ENCODE measurements at regions not wholly inside any gene's neighbourhood (a gene's known extent, or its start where the extent isn't known, plus 50 kb on each side); places are given as distances from the start of the nearest gene placed in this dataset.
"Not testable (repeated sequence)": the region's sequence is repeated elsewhere in the genome, so short reads cannot be mapped to it uniquely, and the experiment has no call there.

- H3K4me3 ChIP-seq (ENCODE audit: low read depth in 1 of 2, low read length in 2 of 2); H3K9me3 ChIP-seq (ENCODE audit: control insufficient read depth in 2 of 2, insufficient read depth in 1 of 2, low read depth in 1 of 2, low read length in 1 of 2); H3K4me1 ChIP-seq (ENCODE audit: control insufficient read depth in 2 of 2, insufficient read depth in 2 of 2, low read length in 1 of 2); H3K27ac ChIP-seq (ENCODE audit: low read depth in 2 of 2, low read length in 1 of 2); H3K27me3 ChIP-seq (ENCODE audit: control insufficient read depth in 1 of 2, insufficient read depth in 2 of 2, low read length in 2 of 2); H3K36me3 ChIP-seq (ENCODE audit: control insufficient read depth in 2 of 2, insufficient read depth in 2 of 2, low read length in 1 of 2): not testable (repeated sequence)
- WGBS, 2 donors: 91 to 95% methylated on average over 15 of the region's 15 CpGs
Measured at GRCh38 chr2:84103816-84104527, 355.1 kb downstream of the SUCLG1 start.

DNA sequence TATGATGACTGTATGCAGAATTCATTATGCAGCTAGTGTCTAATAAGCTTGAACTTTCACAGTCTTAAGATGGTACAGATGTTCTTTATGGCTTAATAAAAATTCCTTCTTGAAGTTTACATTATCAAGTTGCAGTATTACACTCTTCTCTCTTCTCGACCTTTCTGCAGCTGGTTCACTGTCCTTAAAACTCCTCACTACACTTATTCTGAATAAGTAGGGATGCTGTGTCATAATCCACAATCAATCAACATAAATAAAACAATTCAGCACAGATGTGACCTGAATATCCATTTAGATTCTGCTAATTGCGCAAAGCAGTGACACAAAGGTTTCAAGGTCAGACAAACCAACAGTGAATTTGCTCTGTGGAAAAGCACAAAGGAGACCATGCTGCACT lies 356.8 kb downstream of the SUCLG1 start:
- 60 to 62% methylated on average over 2 of the region's 2 CpGs for WGBS, 2 donors
- H3K9me3 ChIP-seq (ENCODE audit: control insufficient read depth in 2 of 2, insufficient read depth in 1 of 2, low read depth in 1 of 2, low read length in 1 of 2): no peaks in the 10 kb centered on the region
- no peaks in the 10 kb centered on the region for H3K27me3 ChIP-seq (ENCODE audit: control insufficient read depth in 1 of 2, insufficient read depth in 2 of 2, low read length in 2 of 2)
- no peak overlapping the region for H3K27ac ChIP-seq (ENCODE audit: low read depth in 2 of 2, low read length in 1 of 2)
- no peaks in the 10 kb centered on the region for H3K36me3 ChIP-seq (ENCODE audit: control insufficient read depth in 2 of 2, insufficient read depth in 2 of 2, low read length in 1 of 2)
- no peak overlapping the region for H3K4me3 ChIP-seq (ENCODE audit: low read depth in 1 of 2, low read length in 2 of 2)
- no peaks in the 10 kb centered on the region for H3K4me1 ChIP-seq (ENCODE audit: control insufficient read depth in 2 of 2, insufficient read depth in 2 of 2, low read length in 1 of 2)

DNA sequence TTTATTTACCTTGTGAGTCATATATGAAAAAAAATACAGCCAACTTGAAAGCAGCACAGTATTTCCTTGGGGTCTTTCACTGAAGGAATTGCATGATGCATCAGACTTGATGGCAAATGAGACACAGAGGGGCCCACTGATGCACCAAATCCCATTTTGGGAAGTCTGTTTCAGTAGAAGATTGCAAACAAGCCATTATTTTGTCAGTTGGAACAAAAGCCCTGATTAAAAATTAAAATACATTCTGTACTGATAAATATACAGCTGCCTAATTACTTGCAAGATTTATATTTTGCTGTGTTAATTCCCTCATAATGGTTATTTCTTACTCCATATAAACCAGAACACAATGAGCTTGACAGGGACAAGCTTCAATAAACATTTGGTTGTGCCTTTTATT lies 370.4 kb downstream of the SUCLG1 start:
- H3K36me3 ChIP-seq (ENCODE audit: control insufficient read depth in 2 of 2, insufficient read depth in 2 of 2, low read length in 1 of 2): no peaks in the 10 kb centered on the region
- no peaks in the 10 kb centered on the region for H3K27me3 ChIP-seq (ENCODE audit: control insufficient read depth in 1 of 2, insufficient read depth in 2 of 2, low read length in 2 of 2)
- peaks cover 0 to 3% of the 10 kb centered on the region in 2 donors for H3K9me3 ChIP-seq (ENCODE audit: control insufficient read depth in 2 of 2, insufficient read depth in 1 of 2, low read depth in 1 of 2, low read length in 1 of 2)
- H3K27ac ChIP-seq (ENCODE audit: low read depth in 2 of 2, low read length in 1 of 2): no peak overlapping the region
- H3K4me1 ChIP-seq (ENCODE audit: control insufficient read depth in 2 of 2, insufficient read depth in 2 of 2, low read length in 1 of 2): no peaks in the 10 kb centered on the region
- no peak overlapping the region for H3K4me3 ChIP-seq (ENCODE audit: low read depth in 1 of 2, low read length in 2 of 2)

- Histone ChIP-seq H3K27ac (ENCODE audit: low read depth in 2 of 2, low read length in 1 of 2) (no peak overlapping the region), H3K36me3 (ENCODE audit: control insufficient read depth in 2 of 2, insufficient read depth in 2 of 2, low read length in 1 of 2) (no peaks in the 10 kb centered on the region), H3K27me3 (ENCODE audit: control insufficient read depth in 1 of 2, insufficient read depth in 2 of 2, low read length in 2 of 2) (no peaks in the 10 kb centered on the region), H3K4me3 (ENCODE audit: low read depth in 1 of 2, low read length in 2 of 2) (no peak overlapping the region), H3K4me1 (ENCODE audit: control insufficient read depth in 2 of 2, insufficient read depth in 2 of 2, low read length in 1 of 2) (no peaks in the 10 kb centered on the region), H3K9me3 (ENCODE audit: control insufficient read depth in 2 of 2, insufficient read depth in 1 of 2, low read depth in 1 of 2, low read length in 1 of 2) (no peaks in the 10 kb centered on the region)
Measured at GRCh38 chr2:84085562-84085961, 373.5 kb downstream of the SUCLG1 start.

- Histone ChIP-seq H3K9me3 (ENCODE audit: control insufficient read depth in 2 of 2, insufficient read depth in 1 of 2, low read depth in 1 of 2, low read length in 1 of 2) (no peaks in the 10 kb centered on the region), H3K27ac (ENCODE audit: low read depth in 2 of 2, low read length in 1 of 2) (no peak overlapping the region), H3K36me3 (ENCODE audit: control insufficient read depth in 2 of 2, insufficient read depth in 2 of 2, low read length in 1 of 2) (no peaks in the 10 kb centered on the region), H3K4me3 (ENCODE audit: low read depth in 1 of 2, low read length in 2 of 2) (no peak overlapping the region), H3K27me3 (ENCODE audit: control insufficient read depth in 1 of 2, insufficient read depth in 2 of 2, low read length in 2 of 2) (no peaks in the 10 kb centered on the region), H3K4me1 (ENCODE audit: control insufficient read depth in 2 of 2, insufficient read depth in 2 of 2, low read length in 1 of 2) (no peaks in the 10 kb centered on the region)
- 34% methylated on average over 1 of the region's 1 CpG for WGBS, 2 donors
Measured at GRCh38 chr2:84084856-84085255, 374.2 kb downstream of the SUCLG1 start.

GRCh38 chr2:84083984-84084383 lies 375.1 kb downstream of the SUCLG1 start:
- Histone ChIP-seq H3K27ac (ENCODE audit: low read depth in 2 of 2, low read length in 1 of 2) (no peak overlapping the region), H3K36me3 (ENCODE audit: control insufficient read depth in 2 of 2, insufficient read depth in 2 of 2, low read length in 1 of 2) (no peaks in the 10 kb centered on the region), H3K9me3 (ENCODE audit: control insufficient read depth in 2 of 2, insufficient read depth in 1 of 2, low read depth in 1 of 2, low read length in 1 of 2) (no peaks in the 10 kb centered on the region), H3K4me3 (ENCODE audit: low read depth in 1 of 2, low read length in 2 of 2) (no peak overlapping the region), H3K4me1 (ENCODE audit: control insufficient read depth in 2 of 2, insufficient read depth in 2 of 2, low read length in 1 of 2) (no peaks in the 10 kb centered on the region), H3K27me3 (ENCODE audit: control insufficient read depth in 1 of 2, insufficient read depth in 2 of 2, low read length in 2 of 2) (no peaks in the 10 kb centered on the region)
- WGBS, 2 donors: 64 to 68% methylated on average over 1 of the region's 1 CpG

- Histone ChIP-seq H3K4me3 (ENCODE audit: low read depth in 1 of 2, low read length in 2 of 2) (no peak overlapping the region), H3K36me3 (ENCODE audit: control insufficient read depth in 2 of 2, insufficient read depth in 2 of 2, low read length in 1 of 2) (no peaks in the 10 kb centered on the region), H3K9me3 (ENCODE audit: control insufficient read depth in 2 of 2, insufficient read depth in 1 of 2, low read depth in 1 of 2, low read length in 1 of 2) (no peaks in the 10 kb centered on the region), H3K27ac (ENCODE audit: low read depth in 2 of 2, low read length in 1 of 2) (no peak overlapping the region), H3K4me1 (ENCODE audit: control insufficient read depth in 2 of 2, insufficient read depth in 2 of 2, low read length in 1 of 2) (no peaks in the 10 kb centered on the region), H3K27me3 (ENCODE audit: control insufficient read depth in 1 of 2, insufficient read depth in 2 of 2, low read length in 2 of 2) (no peaks in the 10 kb centered on the region)
- 69 to 70% methylated on average over 3 of the region's 3 CpGs for WGBS, 2 donors
Measured at GRCh38 chr2:84078471-84078870, 380.6 kb downstream of the SUCLG1 start.

DNA sequence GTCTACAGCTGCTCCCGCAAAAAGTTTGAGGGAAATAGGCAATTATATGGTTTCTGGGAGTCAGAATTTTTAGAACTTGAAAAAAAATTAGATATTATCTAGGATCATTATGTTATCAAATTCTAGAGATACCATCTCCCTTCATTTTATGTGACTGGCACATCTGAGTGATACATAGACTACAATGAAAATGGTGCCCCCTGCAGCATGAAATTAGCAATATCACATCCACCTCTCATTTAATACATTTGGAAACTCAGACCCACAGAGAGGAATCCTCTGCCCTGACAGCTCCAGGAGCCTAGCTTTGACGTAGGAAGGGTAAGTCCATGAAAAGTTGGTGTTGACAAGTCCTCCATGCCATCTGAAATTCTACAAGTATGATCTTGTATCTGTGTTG lies 381.6 kb downstream of the SUCLG1 start:
- 51 to 57% methylated on average over 2 of the region's 2 CpGs for WGBS, 2 donors
- no peaks in the 10 kb centered on the region for H3K36me3 ChIP-seq (ENCODE audit: control insufficient read depth in 2 of 2, insufficient read depth in 2 of 2, low read length in 1 of 2)
- no peaks in the 10 kb centered on the region for H3K4me1 ChIP-seq (ENCODE audit: control insufficient read depth in 2 of 2, insufficient read depth in 2 of 2, low read length in 1 of 2)
- H3K27ac ChIP-seq (ENCODE audit: low read depth in 2 of 2, low read length in 1 of 2): no peak overlapping the region
- H3K27me3 ChIP-seq (ENCODE audit: control insufficient read depth in 1 of 2, insufficient read depth in 2 of 2, low read length in 2 of 2): no peaks in the 10 kb centered on the region
- no peak overlapping the region for H3K4me3 ChIP-seq (ENCODE audit: low read depth in 1 of 2, low read length in 2 of 2)
- no peaks in the 10 kb centered on the region for H3K9me3 ChIP-seq (ENCODE audit: control insufficient read depth in 2 of 2, insufficient read depth in 1 of 2, low read depth in 1 of 2, low read length in 1 of 2)

DNA sequence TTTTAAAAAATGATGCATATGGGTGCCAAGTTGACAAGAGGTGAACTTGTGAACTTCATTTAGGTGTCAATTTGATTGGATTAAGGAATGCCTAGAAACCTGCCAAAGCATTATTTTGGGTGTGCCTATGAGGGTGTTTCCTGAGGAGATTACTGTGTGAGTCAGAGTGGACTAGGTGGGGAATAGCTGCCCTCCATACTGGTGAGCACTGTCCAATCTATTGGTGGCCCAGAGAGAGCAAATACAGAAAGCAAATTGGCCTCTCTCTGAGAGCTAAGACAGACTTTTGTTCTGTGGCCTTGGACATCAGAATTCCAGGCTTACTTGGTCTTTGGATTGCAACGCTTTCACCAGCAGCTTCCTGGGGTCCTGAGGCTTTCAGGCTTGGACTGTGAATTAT lies 388.0 kb downstream of the SUCLG1 start:
- Histone ChIP-seq H3K36me3 (ENCODE audit: control insufficient read depth in 2 of 2, insufficient read depth in 2 of 2, low read length in 1 of 2) (no peaks in the 10 kb centered on the region), H3K4me1 (ENCODE audit: control insufficient read depth in 2 of 2, insufficient read depth in 2 of 2, low read length in 1 of 2) (no peaks in the 10 kb centered on the region), H3K9me3 (ENCODE audit: control insufficient read depth in 2 of 2, insufficient read depth in 1 of 2, low read depth in 1 of 2, low read length in 1 of 2) (no peaks in the 10 kb centered on the region), H3K4me3 (ENCODE audit: low read depth in 1 of 2, low read length in 2 of 2) (no peak overlapping the region), H3K27me3 (ENCODE audit: control insufficient read depth in 1 of 2, insufficient read depth in 2 of 2, low read length in 2 of 2) (peaks cover 0 to 2% of the 10 kb centered on the region in 2 donors), H3K27ac (ENCODE audit: low read depth in 2 of 2, low read length in 1 of 2) (no peak overlapping the region)
- 86% methylated on average over 1 of the region's 1 CpG for WGBS, 2 donors

DNA sequence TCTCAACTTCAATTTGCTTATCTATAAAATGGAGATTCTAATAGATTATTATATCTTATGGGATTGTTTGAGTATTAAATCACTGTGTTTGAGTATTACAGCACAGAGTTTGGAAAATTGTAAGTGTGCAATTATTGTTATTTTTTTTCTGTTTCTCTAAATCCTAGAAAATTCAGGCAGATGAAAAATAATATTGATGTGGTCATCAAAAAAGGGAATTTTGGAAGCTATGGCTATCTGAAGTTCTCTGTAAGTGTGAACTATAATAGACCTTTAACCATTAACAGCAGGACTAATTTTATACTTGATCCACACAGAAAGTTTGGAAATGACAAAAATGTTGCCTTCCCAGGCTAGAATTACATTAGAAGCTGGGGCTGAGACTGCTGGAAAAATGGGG lies 393.2 kb downstream of the SUCLG1 start:
- Histone ChIP-seq H3K27ac (ENCODE audit: low read depth in 2 of 2, low read length in 1 of 2) (no peak overlapping the region), H3K4me1 (ENCODE audit: control insufficient read depth in 2 of 2, insufficient read depth in 2 of 2, low read length in 1 of 2) (no peaks in the 10 kb centered on the region), H3K9me3 (ENCODE audit: control insufficient read depth in 2 of 2, insufficient read depth in 1 of 2, low read depth in 1 of 2, low read length in 1 of 2) (no peaks in the 10 kb centered on the region), H3K4me3 (ENCODE audit: low read depth in 1 of 2, low read length in 2 of 2) (no peak overlapping the region), H3K27me3 (ENCODE audit: control insufficient read depth in 1 of 2, insufficient read depth in 2 of 2, low read length in 2 of 2) (peaks cover 0 to 2% of the 10 kb centered on the region in 2 donors), H3K36me3 (ENCODE audit: control insufficient read depth in 2 of 2, insufficient read depth in 2 of 2, low read length in 1 of 2) (no peaks in the 10 kb centered on the region)

Data from esophagus (tissue), 2 donors.